ENCODE measurements at regions not wholly inside any gene's neighbourhood (a gene's known extent, or its start where the extent isn't known, plus 50 kb on each side); places are given as distances from the start of the nearest gene placed in this dataset.

- Histone ChIP-seq H3F3A (ENCODE audit: control insufficient read depth, insufficient read depth) (no peaks in the 10 kb centered on the region), H3K4me2 (ENCODE audit: low read length) (no peak overlapping the region), H3K79me2 (ENCODE audit: control insufficient read depth, low read length) (no peaks in the 10 kb centered on the region), H3K27me3 (ENCODE audit: control insufficient read depth, low read length) (no peaks in the 10 kb centered on the region), H3K27ac (ENCODE audit: low read depth, low read length) (no peak overlapping the region), H4K20me1 (ENCODE audit: control insufficient read depth, insufficient read depth, low read depth, low read length) (no peaks in the 10 kb centered on the region), H3K4me3 (ENCODE audit: low read length) (no peak overlapping the region), H3K9me3 (ENCODE audit: control insufficient read depth, insufficient read depth, low read length) (no peaks in the 10 kb centered on the region), H3K9me2 (replicated peaks; ENCODE audit: control insufficient read depth, low read length) (no peaks in the 10 kb centered on the region), H3K4me1 (ENCODE audit: control insufficient read depth, low read length) (no peaks in the 10 kb centered on the region), H3K36me3 (ENCODE audit: control insufficient read depth, low read length) (no peaks in the 10 kb centered on the region)
- TF ChIP-seq CTCF (IDR thresholded peaks at IDR 0.05; ENCODE audit: low read depth, low read length, poor library complexity, severe bottlenecking) (no peak), EZH2phosphoT487 (IDR thresholded peaks at IDR 0.05; ENCODE audit: borderline replicate concordance, low read length) (no peak)
Observed at GRCh38 chr2:53075760-53076159, 691.8 kb upstream of the CHAC2 start.

GRCh38 chr2:53067533-53067932 is 700.1 kb upstream of the CHAC2 start:
- Histone ChIP-seq H3K79me2 (ENCODE audit: control insufficient read depth, low read length) (no peaks in the 10 kb centered on the region), H3K9me3 (ENCODE audit: control insufficient read depth, insufficient read depth, low read length) (no peaks in the 10 kb centered on the region), H3K4me2 (ENCODE audit: low read length) (no peak overlapping the region), H3K36me3 (ENCODE audit: control insufficient read depth, low read length) (no peaks in the 10 kb centered on the region), H4K20me1 (ENCODE audit: control insufficient read depth, insufficient read depth, low read depth, low read length) (no peaks in the 10 kb centered on the region), H3K4me3 (ENCODE audit: low read length) (no peak overlapping the region), H3K27ac (ENCODE audit: low read depth, low read length) (no peak overlapping the region), H3K9me2 (replicated peaks; ENCODE audit: control insufficient read depth, low read length) (no peaks in the 10 kb centered on the region), H3K4me1 (ENCODE audit: control insufficient read depth, low read length) (no peaks in the 10 kb centered on the region), H3F3A (ENCODE audit: control insufficient read depth, insufficient read depth) (no peaks in the 10 kb centered on the region), H3K27me3 (ENCODE audit: control insufficient read depth, low read length) (no peaks in the 10 kb centered on the region)
- no peak for TF ChIP-seq EZH2phosphoT487 (IDR thresholded peaks at IDR 0.05; ENCODE audit: borderline replicate concordance, low read length)
- no peak for TF ChIP-seq CTCF (IDR thresholded peaks at IDR 0.05; ENCODE audit: low read depth, low read length, poor library complexity, severe bottlenecking)

- H3K4me3 ChIP-seq (ENCODE audit: low read length): no peak overlapping the region
- no peaks in the 10 kb centered on the region for H3K36me3 ChIP-seq (ENCODE audit: control insufficient read depth, low read length)
- H3F3A ChIP-seq (ENCODE audit: control insufficient read depth, insufficient read depth): no peaks in the 10 kb centered on the region
- H3K9me2 ChIP-seq (replicated peaks; ENCODE audit: control insufficient read depth, low read length): no peaks in the 10 kb centered on the region
- H3K79me2 ChIP-seq (ENCODE audit: control insufficient read depth, low read length): no peaks in the 10 kb centered on the region
- H3K27me3 ChIP-seq (ENCODE audit: control insufficient read depth, low read length): no peaks in the 10 kb centered on the region
- H4K20me1 ChIP-seq (ENCODE audit: control insufficient read depth, insufficient read depth, low read depth, low read length): no peaks in the 10 kb centered on the region
- TF ChIP-seq CTCF (IDR thresholded peaks at IDR 0.05; ENCODE audit: low read depth, low read length, poor library complexity, severe bottlenecking): no peak
- TF ChIP-seq EZH2phosphoT487 (IDR thresholded peaks at IDR 0.05; ENCODE audit: borderline replicate concordance, low read length): no peak
- H3K4me2 ChIP-seq (ENCODE audit: low read length): no peak overlapping the region
- H3K9me3 ChIP-seq (ENCODE audit: control insufficient read depth, insufficient read depth, low read length): no peaks in the 10 kb centered on the region
- no peak overlapping the region for H3K27ac ChIP-seq (ENCODE audit: low read depth, low read length)
- no peaks in the 10 kb centered on the region for H3K4me1 ChIP-seq (ENCODE audit: control insufficient read depth, low read length)
Observed at GRCh38 chr2:53067056-53067455, 700.5 kb upstream of the CHAC2 start.

GRCh38 chr2:53064154-53064553 is 703.5 kb upstream of the CHAC2 start:
- no peak overlapping the region for H3K4me2 ChIP-seq (ENCODE audit: low read length)

More at GRCh38 chr2:53064154-53064553, 703.5 kb upstream of the CHAC2 start:
- Histone ChIP-seq H3K9me3 (ENCODE audit: control insufficient read depth, insufficient read depth, low read length) (no peaks in the 10 kb centered on the region), H3K27me3 (ENCODE audit: control insufficient read depth, low read length) (no peaks in the 10 kb centered on the region), H3K27ac (ENCODE audit: low read depth, low read length) (no peak overlapping the region), H3K9me2 (replicated peaks; ENCODE audit: control insufficient read depth, low read length) (no peaks in the 10 kb centered on the region), H3K4me1 (ENCODE audit: control insufficient read depth, low read length) (no peaks in the 10 kb centered on the region), H3K36me3 (ENCODE audit: control insufficient read depth, low read length) (no peaks in the 10 kb centered on the region), H3F3A (ENCODE audit: control insufficient read depth, insufficient read depth) (no peaks in the 10 kb centered on the region), H3K4me3 (ENCODE audit: low read length) (no peak overlapping the region), H3K79me2 (ENCODE audit: control insufficient read depth, low read length) (no peaks in the 10 kb centered on the region), H4K20me1 (ENCODE audit: control insufficient read depth, insufficient read depth, low read depth, low read length) (no peaks in the 10 kb centered on the region)
- TF ChIP-seq EZH2phosphoT487 (IDR thresholded peaks at IDR 0.05; ENCODE audit: borderline replicate concordance, low read length): no peak
- TF ChIP-seq CTCF (IDR thresholded peaks at IDR 0.05; ENCODE audit: low read depth, low read length, poor library complexity, severe bottlenecking): no peak

Data from DOHH2 (cell line).